ENCODE measurements at regions not wholly inside any gene's neighbourhood (a gene's known extent, or its start where the extent isn't known, plus 50 kb on each side); places are given as distances from the start of the nearest gene placed in this dataset.

- H3K4me3 ChIP-seq = no peak overlapping the region
- H3K27ac ChIP-seq (replicated peaks) = no peak overlapping the region
- DNase-seq = no peak
- no peaks in the 10 kb centered on the region for H3K36me3 ChIP-seq
- H3K9me3 ChIP-seq (replicated peaks) = peaks cover 35% of the 10 kb centered on the region
- intact Hi-C loops (cut with micrococcal nuclease) = no loop called here
- H3K27me3 ChIP-seq (ENCODE audit: low read depth) = no peaks in the 10 kb centered on the region
- TF ChIP-seq CTCF (IDR thresholded peaks at IDR 0.05; ENCODE audit: borderline replicate concordance) = no peak
- no peaks in the 10 kb centered on the region for H3K4me1 ChIP-seq
Observed at GRCh38 chr4:23392860-23393458, 496.9 kb downstream of the PPARGC1A start.

- no peaks in the 10 kb centered on the region for H3K27me3 ChIP-seq (ENCODE audit: low read depth)
- H3K4me3 ChIP-seq = no peak overlapping the region
- no peak for DNase-seq
- intact Hi-C loops (cut with micrococcal nuclease) = no loop called here
- peaks cover 20% of the 10 kb centered on the region for H3K9me3 ChIP-seq (replicated peaks)
- no peaks in the 10 kb centered on the region for H3K36me3 ChIP-seq
- TF ChIP-seq CTCF (IDR thresholded peaks at IDR 0.05; ENCODE audit: borderline replicate concordance) = no peak
- no peaks in the 10 kb centered on the region for H3K4me1 ChIP-seq
- H3K27ac ChIP-seq (replicated peaks) = no peak overlapping the region
Observed at GRCh38 chr4:23390246-23390645, 499.6 kb downstream of the PPARGC1A start.

GRCh38 chr4:23388699-23389395 is 501.0 kb downstream of the PPARGC1A start:
- H3K9me3 ChIP-seq (replicated peaks) = peaks cover 6% of the 10 kb centered on the region
- no peaks in the 10 kb centered on the region for H3K27me3 ChIP-seq (ENCODE audit: low read depth)
- intact Hi-C loops (cut with micrococcal nuclease) = no loop called here
- no peak for TF ChIP-seq CTCF (IDR thresholded peaks at IDR 0.05; ENCODE audit: borderline replicate concordance)
- H3K36me3 ChIP-seq = no peaks in the 10 kb centered on the region
- no peak overlapping the region for H3K27ac ChIP-seq (replicated peaks)
- no peak for DNase-seq
- no peaks in the 10 kb centered on the region for H3K4me1 ChIP-seq
- H3K4me3 ChIP-seq = no peak overlapping the region

GRCh38 chr4:23388255-23388654 is 501.6 kb downstream of the PPARGC1A start:
- intact Hi-C loops (cut with micrococcal nuclease) = no loop called here
- H3K27ac ChIP-seq (replicated peaks) = no peak overlapping the region
- no peaks in the 10 kb centered on the region for H3K4me1 ChIP-seq

GRCh38 chr4:23384741-23385140 is 505.1 kb downstream of the PPARGC1A start:
- no peak overlapping the region for H3K4me3 ChIP-seq
- intact Hi-C loops (cut with micrococcal nuclease) = no loop called here
- H3K9me3 ChIP-seq (replicated peaks) = no peaks in the 10 kb centered on the region
- H3K27me3 ChIP-seq (ENCODE audit: low read depth) = no peaks in the 10 kb centered on the region
- no peak overlapping the region for H3K27ac ChIP-seq (replicated peaks)
- no peak for TF ChIP-seq CTCF (IDR thresholded peaks at IDR 0.05; ENCODE audit: borderline replicate concordance)
- no peaks in the 10 kb centered on the region for H3K4me1 ChIP-seq
- H3K36me3 ChIP-seq = no peaks in the 10 kb centered on the region
- no peak for DNase-seq

More at GRCh38 chr4:23388255-23388654, 501.6 kb downstream of the PPARGC1A start:
- DNase-seq = no peak
- Histone ChIP-seq H3K4me3 (no peak overlapping the region), H3K27me3 (ENCODE audit: low read depth) (no peaks in the 10 kb centered on the region), H3K9me3 (replicated peaks) (peaks cover under 1% of the 10 kb centered on the region), H3K36me3 (no peaks in the 10 kb centered on the region)
- no peak for TF ChIP-seq CTCF (IDR thresholded peaks at IDR 0.05; ENCODE audit: borderline replicate concordance)
